A673 (cell line): ENCODE measurements at regions not wholly inside any gene's neighbourhood (a gene's known extent, or its start where the extent isn't known, plus 50 kb on each side); places are given as distances from the start of the nearest gene placed in this dataset.

Experiments used
- BruUV-seq: library from RNA; stranded (reverse); fragments of 400-500 nt; replicated peaks from 2 replicates; lab custom pipeline; 2021; lab: Mats Ljungman, UMichigan
- CTCF ChIA-PET: fragments of 300-600 bp; sonication (Branson Sonifier 250); formaldehyde crosslinking; loops from one replicate; lab custom pipeline; 2022; ENCODE audit warnings: antibody characterized with exemption; lab: Charles Lee
- POLR2A ChIA-PET: fragments of 300-600 bp; sonication (Branson Sonifier 250); formaldehyde crosslinking; loops from one replicate; lab custom pipeline; 2022; ENCODE audit warnings: antibody characterized with exemption; ENCODE audit not compliant: low non-redundant PET; lab: Charles Lee
- DNase-seq: peaks from one replicate; pipeline ENCODE4 v3.0.0-alpha.2; 2015; ENCODE audit warnings: low spot score
- H3K27ac ChIP-seq: fragments of 200-600 bp; sonication (generic); 2 replicates; pipeline ENCODE4 v1.5.1; 2016; ENCODE audit warnings: mixed run types, low read depth, mild to moderate bottlenecking, mixed read lengths, antibody characterized with exemption, low read length; ENCODE audit not compliant: poor library complexity, severe bottlenecking
- H3K27me3 ChIP-seq: fragments of 200-600 bp; sonication (generic); replicated peaks from 2 replicates; pipeline ENCODE4 v1.6.1; 2017; ENCODE audit warnings: mixed run types, low read depth, mild to moderate bottlenecking, mixed read lengths, antibody characterized with exemption, low read length; ENCODE audit not compliant: insufficient read depth, poor library complexity
- H3K36me3 ChIP-seq: fragments of 200-600 bp; sonication (generic); 2 replicates; pipeline ENCODE4 v1.6.1; 2016; ENCODE audit warnings: mixed run types, mild to moderate bottlenecking, mixed read lengths, antibody characterized with exemption, low read length; ENCODE audit not compliant: insufficient read depth, poor library complexity, severe bottlenecking
- H3K4me1 ChIP-seq: fragments of 200-600 bp; sonication (generic); 2 replicates; pipeline ENCODE4 v1.6.1; 2017; ENCODE audit warnings: mixed run types, mild to moderate bottlenecking, mixed read lengths, antibody characterized with exemption, low read length; ENCODE audit not compliant: insufficient read depth, poor library complexity, severe bottlenecking
- H3K4me3 ChIP-seq: fragments of 200-600 bp; sonication (generic); 2 replicates; pipeline ENCODE4 v1.5.1; 2016; ENCODE audit warnings: low read depth, mixed run types, mild to moderate bottlenecking, mixed read lengths, low read length; ENCODE audit not compliant: poor library complexity, severe bottlenecking
- H3K9me3 ChIP-seq: fragments of 200-600 bp; sonication (generic); 2 replicates; pipeline ENCODE4 v1.6.1; 2016; ENCODE audit warnings: mixed run types, low read depth, mild to moderate bottlenecking, mixed read lengths, antibody characterized with exemption, low read length; ENCODE audit not compliant: poor library complexity, severe bottlenecking
- CTCF ChIP-seq: fragments of 300-800, 200-600 bp; sonication (generic); conservative IDR thresholded peaks from 2 replicates; pipeline ENCODE4 v1.5.1; 2017; ENCODE audit warnings: low read depth, mild to moderate bottlenecking, antibody characterized with exemption, low read length, moderate library complexity, mixed read lengths
- EZH2 ChIP-seq: fragments of 200-600 bp; sonication (generic); IDR thresholded peaks from 2 replicates; pipeline ENCODE4 v1.6.1; 2017; ENCODE audit warnings: borderline replicate concordance, low read depth, mild to moderate bottlenecking, mixed read lengths, antibody characterized with exemption, low read length; ENCODE audit not compliant: poor library complexity, severe bottlenecking
- intact Hi-C: fragments of 100-400 bp; cut with micrococcal nuclease; formaldehyde crosslinking; loops from one replicate; pipeline ENCODE4 v1.10.0; 2022; ENCODE audit not compliant: unreplicated experiment

- Histone ChIP-seq H3K4me1 (no peaks in the 10 kb centered on the region), H3K4me3 (no peak overlapping the region), H3K27ac (no peak overlapping the region), H3K36me3 (no peaks in the 10 kb centered on the region), H3K27me3 (peaks cover 3% of the 10 kb centered on the region), H3K9me3 (no peaks in the 10 kb centered on the region)
- ChIA-PET CTCF (no interaction called here), POLR2A (no interaction called here)
- no TSS peak for BruUV-seq
- intact Hi-C loops, result no loop called here
- TF ChIP-seq CTCF (no peak), EZH2 (no peak)
- DNase-seq, result no peak
Measured at GRCh38 chr12:118743896-118744700, 237.2 kb upstream of the SRRM4 start.

- H3K4me3 ChIP-seq, result no peak overlapping the region
- no peaks in the 10 kb centered on the region for H3K9me3 ChIP-seq
- H3K27ac ChIP-seq, result no peak overlapping the region
- no peaks in the 10 kb centered on the region for H3K4me1 ChIP-seq
- no peaks in the 10 kb centered on the region for H3K36me3 ChIP-seq
- DNase-seq, result no peak
- BruUV-seq, result no TSS peak
- no peak for TF ChIP-seq CTCF
- no peak for TF ChIP-seq EZH2
- ChIA-PET POLR2A (no interaction called here), CTCF (no interaction called here)
- peaks cover 3% of the 10 kb centered on the region for H3K27me3 ChIP-seq
- intact Hi-C loops, result no loop called here
Measured at GRCh38 chr12:118746176-118746575, 235.2 kb upstream of the SRRM4 start.

- TF ChIP-seq CTCF (no peak), EZH2 (no peak)
- BruUV-seq, result no TSS peak
- Histone ChIP-seq H3K27me3 (no peaks in the 10 kb centered on the region), H3K4me1 (no peaks in the 10 kb centered on the region), H3K9me3 (no peaks in the 10 kb centered on the region), H3K4me3 (no peak overlapping the region), H3K36me3 (no peaks in the 10 kb centered on the region), H3K27ac (no peak overlapping the region)
- CTCF ChIA-PET, result no interaction called here
- POLR2A ChIA-PET, result no interaction called here
- intact Hi-C loops, result no loop called here
- DNase-seq, result no peak
Measured at GRCh38 chr12:118746960-118747359, 234.4 kb upstream of the SRRM4 start.
